BLaER1 (cell line): ENCODE measurements at regions not wholly inside any gene's neighbourhood (a gene's known extent, or its start where the extent isn't known, plus 50 kb on each side); places are given as distances from the start of the nearest gene placed in this dataset.
"Not testable (repeated sequence)": the region's sequence is repeated elsewhere in the genome, so short reads cannot be mapped to it uniquely, and the experiment has no call there.

ENCODE experiments used
- H3K27ac ChIP-seq: shearing (Covaris generic); formaldehyde crosslinking; 2 replicates; pipeline ENCODE4 v1.8.1; 2022
- H3K27me3 ChIP-seq: shearing (Covaris generic); formaldehyde crosslinking; 2 replicates; pipeline ENCODE4 v1.8.1; 2022
- H3K36me3 ChIP-seq: shearing (Covaris generic); formaldehyde crosslinking; 2 replicates; pipeline ENCODE4 v1.8.1; 2022
- H3K4me1 ChIP-seq: shearing (Covaris generic); formaldehyde crosslinking; 2 replicates; pipeline ENCODE4 v1.8.1; 2022
- H3K4me2 ChIP-seq: shearing (Covaris generic); formaldehyde crosslinking; 2 replicates; pipeline ENCODE4 v1.8.1; 2022
- H3K4me3 ChIP-seq: shearing (Covaris generic); formaldehyde crosslinking; 2 replicates; pipeline ENCODE4 v1.8.1; 2022
- H3K9ac ChIP-seq: shearing (Covaris generic); formaldehyde crosslinking; 2 replicates; pipeline ENCODE4 v1.8.1; 2022
- H3K9me3 ChIP-seq: shearing (Covaris generic); formaldehyde crosslinking; 2 replicates; pipeline ENCODE4 v1.8.1; 2022
- H4K20me1 ChIP-seq: shearing (Covaris generic); formaldehyde crosslinking; 2 replicates; pipeline ENCODE4 v1.8.1; 2022
- Cebpa-rat ChIP-seq: shearing (Covaris generic); IDR thresholded peaks from 2 replicates; pipeline ENCODE4 v1.8.1; 2022

- Histone ChIP-seq H4K20me1 (no peaks in the 10 kb centered on the region), H3K4me1 (no peaks in the 10 kb centered on the region), H3K4me3 (no peak overlapping the region), H3K9me3 (0 out of 2 replicates have a peak, but pooled peaks cover 4% of the 10 kb centered on the region), H3K36me3 (no peaks in the 10 kb centered on the region), H3K4me2 (no peak overlapping the region), H3K9ac (no peak overlapping the region), H3K27me3 (peaks cover 36% of the 10 kb centered on the region), H3K27ac (no peak overlapping the region)
- no peak for TF ChIP-seq Cebpa-rat
Measured at GRCh38 chrX:109049903-109050302, 313.5 kb upstream of the IRS4 start.

GRCh38 chrX:109049416-109049815 lies 313.1 kb upstream of the IRS4 start:
- no peak overlapping the region for H3K27ac ChIP-seq
- no peaks in the 10 kb centered on the region for H3K36me3 ChIP-seq
- no peaks in the 10 kb centered on the region for H4K20me1 ChIP-seq
- no peak overlapping the region for H3K4me2 ChIP-seq
- H3K4me3 ChIP-seq: no peak overlapping the region
- no peak overlapping the region for H3K9ac ChIP-seq
- no peaks in the 10 kb centered on the region for H3K4me1 ChIP-seq
- H3K27me3 ChIP-seq: peaks cover 41% of the 10 kb centered on the region
- TF ChIP-seq Cebpa-rat: no peak
- H3K9me3 ChIP-seq: 0 out of 2 replicates have a peak, but pooled peaks cover 4% of the 10 kb centered on the region

- Histone ChIP-seq H3K27me3 (peaks cover 65% of the 10 kb centered on the region), H3K36me3 (no peaks in the 10 kb centered on the region), H4K20me1 (no peaks in the 10 kb centered on the region), H3K9me3 (no peaks in the 10 kb centered on the region), H3K4me1 (no peaks in the 10 kb centered on the region), H3K27ac (no peak overlapping the region), H3K4me3 (no peak overlapping the region), H3K9ac (no peak overlapping the region), H3K4me2 (no peak overlapping the region)
- no peak for TF ChIP-seq Cebpa-rat
Measured at GRCh38 chrX:109040057-109040456, 303.7 kb upstream of the IRS4 start.

- Histone ChIP-seq H3K4me2 (no peak overlapping the region), H4K20me1 (no peaks in the 10 kb centered on the region), H3K9ac (no peak overlapping the region), H3K4me3 (no peak overlapping the region), H3K9me3 (no peaks in the 10 kb centered on the region), H3K27ac (no peak overlapping the region), H3K4me1 (no peaks in the 10 kb centered on the region), H3K27me3 (peaks cover 62% of the 10 kb centered on the region), H3K36me3 (no peaks in the 10 kb centered on the region)
- no peak for TF ChIP-seq Cebpa-rat
Measured at GRCh38 chrX:109036624-109037023, 300.3 kb upstream of the IRS4 start.

- Histone ChIP-seq H4K20me1 (no peaks in the 10 kb centered on the region), H3K9ac (no peak overlapping the region), H3K36me3 (no peaks in the 10 kb centered on the region), H3K27ac (no peak overlapping the region), H3K27me3 (peaks cover 22% of the 10 kb centered on the region), H3K4me1 (no peaks in the 10 kb centered on the region), H3K4me2 (no peak overlapping the region), H3K4me3 (no peak overlapping the region), H3K9me3 (peaks cover 1% of the 10 kb centered on the region; the same call in 1 of the 2 replicates)
- no peak for TF ChIP-seq Cebpa-rat
Measured at GRCh38 chrX:108993909-108994308, 257.5 kb upstream of the IRS4 start.

GRCh38 chrX:108972899-108973298 lies 236.5 kb upstream of the IRS4 start:
- H3K27ac ChIP-seq, H3K4me2 ChIP-seq, H3K9ac ChIP-seq, H3K36me3 ChIP-seq, H4K20me1 ChIP-seq, H3K4me3 ChIP-seq, H3K4me1 ChIP-seq: not testable (repeated sequence)
- Histone ChIP-seq H3K27me3 (peaks cover 39% of the 10 kb centered on the region), H3K9me3 (peaks cover 12% of the 10 kb centered on the region; the same call in 1 of the 2 replicates)

- Histone ChIP-seq H3K9ac (no peak overlapping the region), H3K27ac (no peak overlapping the region), H3K9me3 (no peaks in the 10 kb centered on the region), H3K4me2 (no peak overlapping the region), H4K20me1 (no peaks in the 10 kb centered on the region), H3K27me3 (peaks cover 73% of the 10 kb centered on the region), H3K4me3 (no peak overlapping the region), H3K4me1 (no peaks in the 10 kb centered on the region), H3K36me3 (no peaks in the 10 kb centered on the region)
- TF ChIP-seq Cebpa-rat: no peak
Measured at GRCh38 chrX:108947205-108947604, 210.8 kb upstream of the IRS4 start.

- Histone ChIP-seq H3K27me3 (peaks cover 70% of the 10 kb centered on the region), H3K9ac (no peak overlapping the region), H3K4me2 (no peak overlapping the region), H3K4me3 (no peak overlapping the region), H3K27ac (no peak overlapping the region), H3K9me3 (no peaks in the 10 kb centered on the region), H4K20me1 (no peaks in the 10 kb centered on the region), H3K36me3 (no peaks in the 10 kb centered on the region), H3K4me1 (no peaks in the 10 kb centered on the region)
- TF ChIP-seq Cebpa-rat: no peak
Measured at GRCh38 chrX:108946531-108946930, 210.2 kb upstream of the IRS4 start.

- no peaks in the 10 kb centered on the region for H3K36me3 ChIP-seq
- peaks cover 67% of the 10 kb centered on the region for H3K27me3 ChIP-seq
- H3K4me2 ChIP-seq: no peak overlapping the region
- no peaks in the 10 kb centered on the region for H3K9me3 ChIP-seq
- no peak for TF ChIP-seq Cebpa-rat
- no peak overlapping the region for H3K9ac ChIP-seq
- H3K4me1 ChIP-seq: no peaks in the 10 kb centered on the region
- no peaks in the 10 kb centered on the region for H4K20me1 ChIP-seq
- no peak overlapping the region for H3K27ac ChIP-seq
- H3K4me3 ChIP-seq: no peak overlapping the region
Measured at GRCh38 chrX:108945883-108946523, 209.6 kb upstream of the IRS4 start.

- Histone ChIP-seq H3K9me3 (peaks cover 11% of the 10 kb centered on the region; the same call in 1 of the 2 replicates), H3K27me3 (peaks cover 4% of the 10 kb centered on the region; the same call in 1 of the 2 replicates), H3K4me3 (no peak overlapping the region), H3K4me2 (no peak overlapping the region), H3K9ac (no peak overlapping the region), H3K4me1 (no peaks in the 10 kb centered on the region), H3K36me3 (no peaks in the 10 kb centered on the region), H4K20me1 (no peaks in the 10 kb centered on the region), H3K27ac (no peak overlapping the region)
- no peak for TF ChIP-seq Cebpa-rat
Measured at GRCh38 chrX:108914791-108915190, 178.4 kb upstream of the IRS4 start.

GRCh38 chrX:108903831-108904230 lies 167.5 kb upstream of the IRS4 start:
- not testable (repeated sequence) for H4K20me1 ChIP-seq, H3K9me3 ChIP-seq, H3K4me2 ChIP-seq, H3K36me3 ChIP-seq, H3K9ac ChIP-seq, H3K4me3 ChIP-seq, H3K27ac ChIP-seq, H3K4me1 ChIP-seq
- H3K27me3 ChIP-seq: peaks cover 39% of the 10 kb centered on the region
